GM23338 (cell line): ENCODE measurements at regions not wholly inside any gene's neighbourhood (a gene's known extent, or its start where the extent isn't known, plus 50 kb on each side); places are given as distances from the start of the nearest gene placed in this dataset.

ENCODE experiments used
- CREB1 ChIP-seq: fragments of 250-450 bp; sonication (Bioruptor Pico); IDR thresholded peaks from 2 replicates; pipeline ENCODE4 v1.5.0; 2020; ENCODE audit warnings: low read depth, mild to moderate bottlenecking, moderate library complexity
- CTCF ChIP-seq, 2 experiments: fragments of 200-600 bp in 1 of 2; sonication (generic) in 1 of 2; conservative IDR thresholded peaks; 2 replicates each; pipeline versions ENCODE4 v1.5.1 to v1.6.1; 2016 to 2017; ENCODE audit warnings: antibody characterized with exemption in 2 of 2, low read depth in 2 of 2, mild to moderate bottlenecking in 2 of 2, moderate library complexity in 1 of 2
- EZH2 ChIP-seq: fragments of 200-600 bp; sonication (generic); IDR thresholded peaks from one replicate; pipeline ENCODE4 v1.8.0; 2017; ENCODE audit warnings: antibody characterized with exemption, mild to moderate bottlenecking, low read depth; ENCODE audit not compliant: unreplicated experiment
- EZH2phosphoT487 ChIP-seq: fragments of 200-600 bp; sonication (generic); IDR thresholded peaks from one replicate; pipeline ENCODE4 v1.8.1; 2018; ENCODE audit warnings: antibody characterized with exemption; ENCODE audit not compliant: unreplicated experiment
- JUNB ChIP-seq: IDR thresholded peaks from one replicate; pipeline ENCODE4 v1.6.1; 2016; ENCODE audit warnings: antibody characterized with exemption; ENCODE audit not compliant: unreplicated experiment
- POLR2AphosphoS5 ChIP-seq: IDR thresholded peaks from 2 replicates; pipeline ENCODE4 v1.6.1; 2016; ENCODE audit warnings: antibody characterized with exemption, low read depth
- REST ChIP-seq: IDR thresholded peaks from one replicate; pipeline ENCODE4 v1.6.1; 2018; ENCODE audit warnings: antibody characterized with exemption; ENCODE audit not compliant: unreplicated experiment

- TF ChIP-seq POLR2AphosphoS5 (no peak), EZH2 (no peak), EZH2phosphoT487 (no peak), CTCF (conservative IDR thresholded peaks at IDR 0.05; ENCODE audit: low read depth in 2 of 2) (no peak), CREB1 (no peak), REST (no peak), JUNB (no peak)
Measured at GRCh38 chr6:41449399-41450245, 96.6 kb upstream of the FOXP4 start.
